ENCODE measurements at regions not wholly inside any gene's neighbourhood (a gene's known extent, or its start where the extent isn't known, plus 50 kb on each side); places are given as distances from the start of the nearest gene placed in this dataset.

- Histone ChIP-seq H3K9me3 (replicated peaks; ENCODE audit: control insufficient read depth, insufficient read depth, low read length) (no peaks in the 10 kb centered on the region), H3K9me1 (replicated peaks; ENCODE audit: control insufficient read depth, extremely low read depth, insufficient read depth, low read length) (no peaks in the 10 kb centered on the region), H3K9ac (replicated peaks; ENCODE audit: extremely low read depth, insufficient read depth, low read length) (no peak overlapping the region), H3K79me2 (ENCODE audit: control insufficient read depth, insufficient read depth, low read length) (no peaks in the 10 kb centered on the region), H3K4me2 (ENCODE audit: insufficient read depth, low read length) (no peak overlapping the region), H3K27me3 (ENCODE audit: control insufficient read depth in 2 of 2, insufficient read depth in 2 of 2, low read length in 2 of 2) (peaks cover 1 to 8% of the 10 kb centered on the region in 2 experiments), H4K20me1 (replicated peaks; ENCODE audit: control insufficient read depth, extremely low read depth, insufficient read depth, low read length) (no peaks in the 10 kb centered on the region), H3K4me1 (ENCODE audit: control insufficient read depth, extremely low read depth, insufficient read depth, low read length) (no peaks in the 10 kb centered on the region), H3K27ac (ENCODE audit: insufficient read depth, low read depth, low read length) (no peak overlapping the region), H3K4me3 (replicated peaks in 1 of 3; ENCODE audit: insufficient read depth in 1 of 3, low read depth in 1 of 3, low read length in 3 of 3) (no peak overlapping the region), H3K36me3 (ENCODE audit: control insufficient read depth in 2 of 2, extremely low read depth in 1 of 2, insufficient read depth in 2 of 2, low read length in 2 of 2) (no peaks in the 10 kb centered on the region), H2AFZ (ENCODE audit: low read depth, low read length) (no peak overlapping the region)
- dilution Hi-C loops (cut with MboI; ENCODE audit: extremely low pct_ligation_motif_present, low sequenced_read_pairs) (no loop called here), intact Hi-C loops (cut with micrococcal nuclease) (no loop called here)
- TF ChIP-seq POLR2AphosphoS5 (IDR thresholded peaks at IDR 0.05; ENCODE audit: insufficient read depth, low read depth, low read length) (no peak), JUN (IDR thresholded peaks at IDR 0.05; ENCODE audit: borderline replicate concordance, insufficient read depth, insufficient read length, low read depth) (no peak), EZH2 (IDR thresholded peaks at IDR 0.05; ENCODE audit: borderline replicate concordance, low read depth, low read length, severe bottlenecking) (no peak), POLR2A (IDR thresholded peaks at IDR 0.05; ENCODE audit: low read depth, low read length) (no peak), FOS (IDR thresholded peaks at IDR 0.05; ENCODE audit: borderline replicate concordance, insufficient read depth, low read length) (no peak), MYC (IDR thresholded peaks at IDR 0.05; ENCODE audit: low read depth, low read length) (no peak), GATA2 (IDR thresholded peaks at IDR 0.05; ENCODE audit: insufficient read depth, insufficient read length, low read depth, low read length) (no peak)
- TF ChIP-seq, protein P1, sequence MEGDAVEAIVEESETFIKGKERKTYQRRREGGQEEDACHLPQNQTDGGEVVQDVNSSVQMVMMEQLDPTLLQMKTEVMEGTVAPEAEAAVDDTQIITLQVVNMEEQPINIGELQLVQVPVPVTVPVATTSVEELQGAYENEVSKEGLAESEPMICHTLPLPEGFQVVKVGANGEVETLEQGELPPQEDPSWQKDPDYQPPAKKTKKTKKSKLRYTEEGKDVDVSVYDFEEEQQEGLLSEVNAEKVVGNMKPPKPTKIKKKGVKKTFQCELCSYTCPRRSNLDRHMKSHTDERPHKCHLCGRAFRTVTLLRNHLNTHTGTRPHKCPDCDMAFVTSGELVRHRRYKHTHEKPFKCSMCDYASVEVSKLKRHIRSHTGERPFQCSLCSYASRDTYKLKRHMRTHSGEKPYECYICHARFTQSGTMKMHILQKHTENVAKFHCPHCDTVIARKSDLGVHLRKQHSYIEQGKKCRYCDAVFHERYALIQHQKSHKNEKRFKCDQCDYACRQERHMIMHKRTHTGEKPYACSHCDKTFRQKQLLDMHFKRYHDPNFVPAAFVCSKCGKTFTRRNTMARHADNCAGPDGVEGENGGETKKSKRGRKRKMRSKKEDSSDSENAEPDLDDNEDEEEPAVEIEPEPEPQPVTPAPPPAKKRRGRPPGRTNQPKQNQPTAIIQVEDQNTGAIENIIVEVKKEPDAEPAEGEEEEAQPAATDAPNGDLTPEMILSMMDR (IDR thresholded peaks at IDR 0.05; ENCODE audit: extremely low read depth in 1 of 2, insufficient read depth in 1 of 2, low read depth in 1 of 2, low read length in 2 of 2), result no peak
- TF ChIP-seq, protein P2, sequence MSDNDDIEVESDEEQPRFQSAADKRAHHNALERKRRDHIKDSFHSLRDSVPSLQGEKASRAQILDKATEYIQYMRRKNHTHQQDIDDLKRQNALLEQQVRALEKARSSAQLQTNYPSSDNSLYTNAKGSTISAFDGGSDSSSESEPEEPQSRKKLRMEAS (IDR thresholded peaks at IDR 0.05; ENCODE audit: insufficient read depth, insufficient read length), result no peak
- FAIRE-seq, result no peak
- POLR2A ChIA-PET, result no interaction called here
- CTCF ChIA-PET, result interaction anchor here (1.0 to 1.2 kb wide), 2 partner anchors 12 to 16 kb away, joined by 3 to 4 read pairs; no protein-coding TSS in a partner anchor
- DNase-seq (ENCODE audit: low read depth, low spot score), result no peak
- no TSS peak for BruUV-seq (replicated peaks)
These were observed 70.1 kb upstream of the RAB18 start for GRCh38 chr10:27433976-27434375.
